NCI-H2029 treated with DMSO at 0.1 percent for 48 hours (cell line): ENCODE measurements at regions not wholly inside any gene's neighbourhood (a gene's known extent, or its start where the extent isn't known, plus 50 kb on each side); places are given as distances from the start of the nearest gene placed in this dataset.
A peak's percentile ranks its signal among the peaks of the same experiment; 100 is the strongest.
"Not testable (repeated sequence)": the region's sequence is repeated elsewhere in the genome, so short reads cannot be mapped to it uniquely, and the experiment has no call there.

ENCODE experiments used
- DNase-seq: peaks from one replicate; lab custom pipeline; 2025; lab: John Stamatoyannopoulos, UW

DNA sequence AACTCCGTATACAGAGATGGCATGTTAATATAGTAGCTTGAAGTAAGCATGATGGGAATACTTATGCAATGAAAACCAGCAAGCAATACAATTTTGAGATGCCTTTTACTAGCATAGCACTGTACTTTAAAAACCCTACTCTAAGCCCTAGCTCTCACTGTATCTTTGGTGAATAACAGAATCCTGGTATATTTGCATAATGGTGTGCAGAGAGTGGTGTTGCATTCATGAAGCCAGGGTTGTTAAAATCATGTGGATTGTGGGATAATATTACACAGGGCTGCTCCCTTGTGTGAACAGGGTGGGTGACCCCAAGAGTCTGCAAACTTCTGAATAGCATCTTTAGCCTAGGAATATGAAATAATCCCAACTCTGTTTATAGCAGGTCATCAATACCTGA, 105.2 kb upstream of the BMP2 start:
- DNase-seq, result no peak

DNA sequence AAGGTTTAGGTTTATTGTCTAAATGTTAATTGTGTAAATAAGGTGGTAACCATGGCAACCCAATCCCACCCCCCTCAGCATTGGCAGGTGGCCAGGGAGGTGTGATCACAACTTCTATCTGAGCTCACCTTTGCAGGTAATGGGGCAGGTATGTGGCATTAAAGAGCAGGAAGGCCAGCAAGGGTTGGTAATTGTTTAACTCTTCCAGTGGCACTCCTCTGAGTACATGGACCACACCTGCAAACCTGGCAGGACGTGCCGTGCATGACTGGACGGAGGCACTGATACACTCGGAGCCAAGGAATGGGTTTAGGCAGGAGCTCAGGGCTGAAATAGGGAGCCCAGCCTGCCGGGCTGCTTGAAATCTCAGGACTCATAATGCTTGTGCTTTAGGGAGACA, 107.0 kb upstream of the BMP2 start:
- DNase-seq, result no peak

DNA sequence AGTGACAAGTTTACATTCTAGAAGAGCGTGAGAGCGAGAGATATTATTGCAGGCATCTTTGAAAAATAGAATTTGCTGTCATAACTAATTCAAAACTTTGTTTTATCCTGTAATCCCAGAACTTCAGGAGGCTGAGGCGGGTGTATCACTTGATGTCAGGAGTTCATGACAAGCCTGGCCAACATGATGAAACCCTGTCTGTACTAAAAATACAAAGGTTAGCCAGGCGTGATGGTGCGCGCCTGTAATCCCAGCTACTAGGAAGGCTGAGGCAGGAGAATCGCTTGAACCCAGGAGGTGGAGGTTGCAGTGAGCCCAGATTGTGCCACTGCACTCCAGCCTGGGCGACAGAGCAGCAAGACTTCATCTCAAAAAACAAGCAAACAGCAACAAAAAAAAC, 108.6 kb upstream of the BMP2 start:
- not testable (repeated sequence) for DNase-seq

DNA sequence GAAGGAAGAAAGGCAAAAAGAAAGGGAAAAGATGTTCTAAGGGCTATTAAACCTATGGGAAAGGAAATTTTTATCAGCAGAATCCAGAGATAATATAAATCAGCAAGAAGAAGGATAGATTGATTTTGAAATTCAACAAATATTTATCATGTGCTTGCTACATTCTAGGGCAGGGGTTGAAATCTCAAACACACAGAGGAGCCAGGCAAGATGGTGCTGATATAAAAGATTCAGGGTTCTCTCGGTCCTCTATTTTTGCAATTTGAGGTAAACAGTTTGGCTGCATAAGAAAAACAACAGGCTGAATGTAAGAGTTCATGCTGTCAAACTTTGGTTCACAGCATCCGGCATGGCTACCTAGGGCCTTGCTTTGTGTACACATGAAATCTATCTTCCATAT, 109.6 kb upstream of the BMP2 start:
- DNase-seq, result no peak

DNA sequence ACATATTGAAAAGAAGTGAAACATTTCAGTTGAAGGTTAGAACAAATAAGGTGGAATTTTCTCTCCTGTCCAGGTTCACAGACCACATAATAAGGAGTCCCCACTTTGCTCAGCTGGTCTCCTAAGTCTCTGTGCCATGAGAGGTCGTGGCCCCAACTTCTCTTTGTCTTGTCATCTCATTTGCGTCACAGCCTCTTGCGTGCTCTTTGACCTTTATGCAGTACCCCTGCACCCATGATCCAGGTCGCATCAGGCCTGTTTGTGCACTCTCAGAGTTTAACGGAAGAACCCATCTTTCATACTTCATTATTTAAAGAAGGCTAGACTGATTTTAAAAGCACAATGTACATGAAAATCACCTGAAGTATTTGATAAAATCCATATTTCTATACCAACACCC, 110.4 kb upstream of the BMP2 start:
- no peak for DNase-seq

DNA sequence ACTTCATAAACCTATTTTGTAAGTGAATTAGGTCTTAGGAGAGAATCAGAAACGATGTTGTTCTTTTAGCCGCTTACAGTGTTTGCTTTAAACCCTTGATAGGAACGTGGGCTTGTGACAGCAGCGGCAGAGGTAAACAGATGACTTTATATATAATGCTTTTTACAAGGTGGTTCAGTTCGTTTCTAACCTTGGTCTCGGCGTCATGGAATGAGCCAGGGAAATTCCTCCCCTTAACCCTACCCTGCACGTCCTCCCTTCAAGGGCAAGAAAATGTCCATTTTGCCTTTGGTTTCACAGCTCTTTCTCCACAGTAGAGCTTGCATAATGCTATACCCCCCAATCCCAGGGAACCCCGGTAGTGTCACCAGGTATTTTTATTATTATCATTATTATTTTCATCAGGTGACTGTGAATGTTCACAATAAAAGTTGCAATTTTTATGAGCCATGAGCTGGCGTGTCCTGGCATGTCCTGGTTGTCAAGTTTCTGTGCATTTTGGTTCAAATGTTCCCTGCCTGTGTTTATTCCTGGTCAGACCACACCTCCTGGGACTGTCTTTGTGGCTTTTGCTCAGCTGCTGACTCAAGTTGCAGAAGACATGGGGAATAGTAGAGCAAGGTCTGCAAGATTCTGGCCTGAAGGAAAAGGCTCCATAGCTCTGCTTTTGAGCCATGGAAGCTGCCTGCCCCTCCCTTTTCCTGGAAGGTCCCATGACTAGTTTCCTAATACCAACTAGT, 112.8 kb upstream of the BMP2 start:
- no peak for DNase-seq

DNA sequence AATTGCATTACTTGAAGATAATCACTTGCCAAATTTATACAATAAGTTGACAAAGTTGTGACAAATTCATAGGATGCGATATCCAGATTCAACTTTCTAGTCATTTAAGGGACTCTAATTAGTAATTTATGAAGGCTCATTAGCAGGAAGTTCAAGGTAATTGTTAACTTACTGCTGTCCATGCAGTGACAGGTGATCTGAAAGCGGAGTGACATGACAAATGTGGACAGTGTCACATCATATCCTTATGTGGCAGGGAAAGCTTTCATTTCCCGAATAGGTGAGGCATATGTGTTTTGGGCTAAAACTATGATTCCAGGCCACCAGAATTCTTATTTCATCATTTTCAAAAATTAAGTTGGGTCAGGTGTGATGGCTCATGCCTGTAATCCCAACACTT, 115.9 kb upstream of the BMP2 start:
- no peak for DNase-seq

DNA sequence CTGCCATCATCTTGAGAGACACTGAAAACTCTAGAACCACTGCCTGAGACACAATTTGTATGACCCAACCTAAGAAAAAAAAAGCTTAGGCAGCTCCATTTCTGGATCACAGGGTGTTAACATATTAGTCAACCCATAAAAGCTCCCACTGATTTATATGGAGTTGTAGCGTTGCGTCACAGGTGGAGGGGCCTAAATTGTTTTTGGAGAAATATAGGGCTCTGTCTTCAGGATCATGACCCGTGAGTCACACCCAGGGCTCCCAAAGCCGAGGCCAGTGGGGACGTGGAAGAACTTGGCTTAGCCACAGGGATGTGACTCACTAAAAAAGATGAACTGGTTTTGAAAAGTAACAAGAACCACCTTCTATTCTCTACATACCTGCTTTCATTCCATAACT, 116.5 kb upstream of the BMP2 start:
- no peak for DNase-seq

DNA sequence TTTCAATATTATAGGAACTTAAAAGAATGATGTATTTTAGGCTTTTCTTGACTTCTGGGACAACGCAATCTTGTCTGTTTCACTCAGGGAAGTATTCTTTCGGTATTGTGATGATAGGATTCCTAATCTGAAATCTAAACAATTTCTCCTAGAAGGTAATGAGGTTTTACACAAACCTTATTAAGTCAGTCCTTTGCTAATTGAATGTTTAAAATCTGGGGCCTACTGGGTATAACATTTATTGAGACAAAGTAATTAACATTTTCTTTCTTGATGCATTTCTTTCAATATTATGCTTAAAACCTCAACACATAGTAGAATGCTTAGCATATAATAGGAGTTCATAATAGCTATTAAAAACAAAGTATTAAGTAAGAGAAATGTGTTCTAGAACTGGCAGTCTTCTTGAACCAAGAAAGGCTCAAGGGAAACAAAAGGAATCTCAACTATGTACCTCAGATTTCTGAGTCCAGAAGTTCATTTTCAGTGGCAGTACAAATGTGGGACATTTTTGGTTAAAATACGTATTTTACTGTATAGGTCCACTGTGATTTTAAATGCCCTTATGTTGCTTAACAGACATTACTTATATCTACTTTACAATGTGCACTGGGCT, 121.4 kb upstream of the BMP2 start:
- DNase-seq, result no peak

DNA sequence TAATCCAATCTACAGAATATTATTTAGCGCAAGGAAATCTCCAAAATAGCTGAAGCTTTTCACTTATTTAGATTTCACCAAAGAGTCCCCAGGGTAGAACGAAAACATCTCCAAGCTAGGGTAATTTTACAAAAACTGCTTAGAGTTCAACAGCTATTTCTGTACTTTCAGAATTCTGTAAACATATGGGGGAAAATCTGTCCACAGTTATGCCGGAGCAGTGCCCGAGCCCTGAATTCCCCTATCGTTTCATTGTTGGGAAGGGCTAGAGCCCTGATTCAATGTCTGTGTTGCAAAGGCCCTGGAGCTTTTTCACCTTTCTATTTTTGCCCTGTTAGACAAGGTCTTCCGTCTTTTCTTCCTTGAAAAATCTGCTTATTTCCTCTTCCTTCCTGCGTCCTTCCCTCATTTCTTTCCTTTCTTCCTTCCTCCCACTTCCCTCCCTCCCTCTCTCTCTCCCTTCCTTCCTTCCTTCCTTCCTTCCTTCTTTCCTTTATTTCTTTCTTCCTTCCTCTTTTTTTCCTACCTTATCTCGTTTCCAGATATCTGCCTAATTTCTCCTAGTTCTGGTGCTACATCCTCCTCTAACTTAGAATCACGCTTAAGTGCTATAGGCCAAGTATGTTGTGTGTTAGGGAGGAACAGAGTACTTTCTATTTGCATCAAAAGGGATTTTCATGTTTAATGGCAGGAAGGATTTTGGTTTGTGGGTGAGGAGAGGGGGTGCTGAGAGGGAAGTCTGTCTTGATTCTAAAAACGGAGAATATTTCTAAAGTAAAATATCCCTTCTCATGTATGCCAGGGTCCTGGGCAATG, 122.5 kb upstream of the BMP2 start:
- no peak for DNase-seq

DNA sequence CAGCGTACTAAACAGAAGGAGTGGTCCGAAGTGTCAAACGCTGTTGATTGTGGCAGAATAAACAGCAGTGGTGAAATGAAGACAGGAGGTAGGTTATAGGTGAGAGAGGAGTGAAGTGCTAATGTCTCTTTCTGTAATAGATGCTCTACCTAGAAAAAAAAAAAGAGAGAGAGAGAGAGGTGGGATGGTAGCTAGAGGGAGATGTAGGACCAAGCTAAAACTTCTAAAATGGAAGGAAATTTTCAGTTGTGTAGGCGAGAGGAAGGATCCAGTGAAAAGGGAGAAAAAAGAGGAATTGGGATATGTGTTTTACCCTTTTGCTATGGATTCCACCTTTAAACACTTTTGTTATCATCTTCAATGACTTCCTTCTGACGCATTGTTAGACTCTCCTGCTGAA, 126.5 kb upstream of the BMP2 start:
- DNase-seq, result no peak

DNA sequence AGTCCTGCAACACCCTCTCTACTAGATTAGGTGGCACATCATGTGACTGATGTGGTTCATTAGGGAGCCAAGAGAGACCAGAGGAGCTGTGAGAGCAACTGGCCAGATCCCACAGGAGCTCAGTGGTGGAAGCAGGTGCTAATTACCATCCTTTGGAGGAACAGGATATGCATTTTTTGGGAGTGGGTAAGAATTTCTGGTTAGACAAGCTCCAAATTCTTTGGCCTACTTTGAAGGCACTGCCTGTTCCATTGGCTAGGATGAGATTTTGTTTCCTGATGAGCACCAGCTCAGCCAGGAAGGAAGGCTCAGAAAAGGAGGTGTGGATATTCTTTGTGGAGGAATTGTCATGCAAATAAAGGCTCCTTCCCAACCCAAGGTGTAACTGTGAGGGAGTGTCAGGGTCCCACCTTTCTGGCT, 130.3 kb upstream of the BMP2 start:
- DNase-seq, result no peak

DNA sequence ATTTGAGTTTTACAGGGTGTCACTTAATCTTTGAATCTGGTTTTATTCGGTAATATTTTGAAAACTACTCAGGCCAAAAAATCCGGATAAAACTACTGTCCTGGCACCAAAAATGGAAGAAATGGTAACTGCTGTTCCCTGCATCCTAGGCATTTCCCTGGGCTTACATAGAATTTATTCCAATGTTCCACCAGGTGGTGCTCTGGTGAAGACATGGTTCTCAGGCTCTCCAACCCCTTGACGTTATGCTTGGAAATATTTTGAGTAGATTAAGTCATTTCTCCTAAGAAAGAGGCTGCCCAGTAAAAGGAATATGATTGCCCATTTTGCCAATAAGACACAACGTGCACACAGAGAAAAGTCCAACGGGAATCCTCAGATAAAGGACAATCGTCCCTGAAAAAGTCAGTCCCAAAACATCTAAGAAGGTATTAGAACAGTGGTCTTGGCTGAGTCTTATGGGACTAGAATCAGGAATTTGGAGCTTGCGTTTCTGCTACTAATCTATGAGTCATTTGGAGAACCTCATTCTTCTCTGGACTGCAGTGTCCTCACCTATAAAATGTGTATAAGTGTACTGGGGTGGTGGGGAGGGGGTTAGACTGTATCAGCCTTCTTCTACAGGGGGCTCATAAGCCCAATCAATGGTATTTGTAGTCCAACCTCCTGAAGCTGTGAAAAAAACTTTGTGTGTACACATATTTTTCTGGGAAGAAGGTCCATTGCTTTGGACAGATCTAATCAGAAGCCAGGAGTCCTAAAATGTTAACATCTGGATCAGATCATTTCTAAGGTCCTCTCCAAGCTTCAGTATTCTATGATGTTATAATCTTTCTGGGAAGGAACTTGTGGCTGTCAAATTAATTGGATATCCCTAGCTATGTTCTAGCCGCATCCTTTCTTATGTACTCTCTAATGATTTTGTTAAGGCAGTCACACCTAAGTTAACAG, 131.0 kb upstream of the BMP2 start:
- peak; percentile 7 for DNase-seq

DNA sequence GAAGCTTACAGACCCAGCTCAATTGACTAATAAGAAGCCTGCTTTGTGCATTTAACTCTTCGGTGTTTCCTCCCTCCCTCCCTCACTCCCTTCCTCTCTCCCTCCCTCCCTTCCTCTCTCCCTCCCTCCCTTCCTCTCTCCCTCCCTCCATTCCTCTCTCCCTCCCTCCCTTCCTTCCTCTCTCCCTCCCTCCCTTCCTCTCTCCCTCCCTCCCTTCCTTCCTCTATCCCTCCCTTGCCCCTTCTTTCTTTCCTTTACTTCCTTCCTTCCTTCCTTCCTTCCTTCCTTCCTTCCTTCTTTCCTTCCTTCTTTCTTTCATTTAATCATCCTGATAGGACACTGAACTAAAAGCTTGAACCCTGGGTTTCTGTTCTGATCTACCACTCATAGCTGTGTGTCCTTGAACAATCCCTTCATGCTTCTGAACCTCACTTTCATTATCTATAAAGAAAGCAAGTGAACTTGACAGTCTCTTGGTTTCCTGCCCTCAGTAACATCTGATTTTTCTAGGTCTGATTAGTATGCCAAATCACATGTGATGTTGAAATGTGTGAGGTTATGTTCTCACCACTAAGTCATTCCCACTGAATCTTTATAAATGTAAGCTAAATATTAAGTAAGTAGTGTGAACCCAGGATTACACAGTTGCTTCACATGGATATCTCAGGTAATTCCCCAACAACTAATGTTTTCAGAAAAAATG, 132.3 kb upstream of the BMP2 start:
- no peak for DNase-seq

DNA sequence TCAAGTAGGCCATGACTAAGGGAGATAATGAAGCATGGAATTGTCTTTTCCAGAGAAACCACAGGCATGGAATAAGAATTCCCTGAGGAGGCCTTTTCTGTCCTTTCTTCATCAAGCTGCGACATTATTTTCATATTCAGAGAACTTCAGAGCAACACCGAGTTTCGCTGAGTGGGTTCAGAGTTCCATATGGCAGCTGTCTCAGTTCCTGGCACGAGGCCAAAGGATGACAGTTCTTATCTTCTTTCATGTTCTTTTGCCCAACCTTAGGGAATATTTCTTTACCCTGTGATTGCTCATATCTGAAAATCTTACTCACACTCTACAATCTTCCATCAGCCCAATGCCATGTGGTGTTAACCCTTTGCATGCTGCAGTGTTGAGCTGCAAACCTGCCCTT, 135.3 kb upstream of the BMP2 start:
- no peak for DNase-seq

DNA sequence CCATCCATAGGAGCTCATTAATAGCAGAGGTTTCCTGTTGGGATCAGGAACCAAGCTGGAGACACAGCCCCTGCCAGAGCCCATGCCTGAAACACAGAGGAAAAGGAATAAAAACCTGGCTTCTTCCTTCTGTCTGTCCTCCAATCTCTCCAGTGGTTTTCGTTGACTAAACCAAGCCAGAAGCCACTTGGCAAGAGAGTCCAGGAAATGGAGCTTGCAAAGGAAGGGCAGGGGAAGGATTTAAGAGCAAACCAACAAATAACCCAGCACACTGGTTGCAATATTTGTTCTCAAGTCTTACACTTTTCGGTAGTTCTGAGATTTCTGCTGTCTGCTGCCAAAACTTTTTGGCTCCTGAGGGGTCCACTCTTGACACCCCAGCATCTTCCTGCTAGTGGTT, 137.0 kb upstream of the BMP2 start:
- no peak for DNase-seq

DNA sequence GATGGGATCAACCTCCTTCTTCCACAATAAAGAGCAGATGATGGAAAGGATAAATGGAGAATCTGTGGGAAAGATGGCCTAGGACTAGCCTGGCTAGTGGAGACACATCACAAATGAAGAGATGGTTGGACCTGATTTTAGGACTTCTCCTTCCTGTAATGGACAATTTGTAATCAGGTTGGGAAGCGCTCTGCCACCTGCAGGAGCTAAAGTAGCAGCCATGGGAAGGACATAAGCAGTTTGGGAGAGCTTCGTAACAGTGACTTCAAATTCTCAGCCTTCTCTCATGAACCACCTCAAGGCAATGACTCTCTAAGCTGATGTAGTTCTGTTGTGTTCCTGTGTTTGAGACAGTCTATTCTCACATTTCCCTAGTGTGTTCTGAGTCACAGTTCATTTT, 137.9 kb upstream of the BMP2 start:
- no peak for DNase-seq

DNA sequence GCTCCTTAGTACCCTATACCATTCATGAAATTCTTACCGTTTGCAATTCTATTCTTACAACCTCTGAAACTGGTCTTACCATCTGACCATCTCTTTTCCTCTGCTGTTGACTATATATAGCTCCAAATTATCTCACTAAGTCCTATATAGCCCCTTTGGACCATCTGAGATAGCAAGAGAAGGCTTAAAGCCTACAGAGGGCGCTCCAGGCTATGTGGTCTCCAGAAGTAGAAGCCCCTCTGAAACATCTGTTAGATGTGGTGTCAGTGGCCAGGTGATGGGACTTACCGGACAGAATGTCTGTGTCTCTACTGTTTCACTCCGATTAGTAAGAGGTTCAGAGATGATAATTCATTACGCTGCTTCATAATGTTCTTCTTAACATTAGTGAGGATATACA, 140.7 kb upstream of the BMP2 start:
- no peak for DNase-seq

DNA sequence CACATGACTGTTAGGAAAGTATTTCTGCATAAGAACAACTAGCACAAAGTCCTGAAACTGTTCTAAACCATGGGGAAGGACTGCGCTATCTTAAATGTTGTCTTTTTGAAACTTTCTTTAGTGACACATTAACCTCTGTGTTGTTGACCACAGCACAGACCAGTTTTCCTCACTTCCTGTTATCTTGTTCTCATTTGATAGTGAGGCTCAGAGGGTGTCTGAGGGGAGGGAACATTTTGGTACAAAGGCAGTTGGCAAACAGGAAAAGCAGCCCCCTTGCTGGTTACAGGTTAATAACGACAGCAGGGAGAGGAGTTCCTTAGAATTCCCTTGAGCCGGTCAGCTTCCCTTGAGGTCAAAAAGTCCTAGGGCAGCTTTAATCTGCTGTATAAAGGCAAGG, 143.5 kb upstream of the BMP2 start:
- DNase-seq, result no peak

DNA sequence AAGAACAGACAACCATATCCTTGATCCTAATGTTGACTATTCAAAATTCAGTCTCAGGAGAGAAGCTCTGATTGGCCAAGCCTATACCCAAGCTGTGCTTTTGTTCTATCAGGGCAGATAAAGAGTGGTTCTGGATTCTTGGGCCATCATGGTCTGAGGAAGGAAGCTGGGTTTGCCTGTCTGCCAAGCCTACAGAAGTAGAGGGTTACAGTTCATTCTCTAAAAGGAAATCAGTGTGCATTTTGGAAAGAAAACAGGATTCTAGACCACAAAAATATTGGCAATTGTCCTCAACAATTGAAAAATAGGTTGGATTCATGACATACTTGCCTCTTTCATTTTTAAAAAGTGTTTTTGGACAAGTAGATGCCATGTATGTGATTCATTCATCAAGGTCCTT, 145.4 kb upstream of the BMP2 start:
- DNase-seq, result no peak

DNA sequence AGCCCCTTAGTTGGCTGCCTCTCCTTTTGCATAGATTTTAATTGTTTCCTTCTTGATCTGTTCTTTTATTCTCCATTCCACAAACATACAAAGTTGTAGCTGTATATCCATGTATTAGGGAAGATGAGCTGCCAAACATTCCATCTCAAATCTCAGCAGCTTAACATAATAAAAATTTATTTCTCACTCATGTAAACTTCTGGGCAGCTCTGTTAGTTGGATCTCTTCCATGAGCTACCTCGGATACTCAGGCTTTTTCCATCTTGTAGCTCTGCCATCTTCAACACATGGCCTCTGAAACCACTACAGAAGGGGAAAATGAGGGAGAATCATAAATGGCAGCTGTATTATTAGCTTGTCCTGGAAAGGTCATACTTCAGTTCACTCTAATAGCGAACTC, 149.4 kb upstream of the BMP2 start:
- DNase-seq, result no peak

DNA sequence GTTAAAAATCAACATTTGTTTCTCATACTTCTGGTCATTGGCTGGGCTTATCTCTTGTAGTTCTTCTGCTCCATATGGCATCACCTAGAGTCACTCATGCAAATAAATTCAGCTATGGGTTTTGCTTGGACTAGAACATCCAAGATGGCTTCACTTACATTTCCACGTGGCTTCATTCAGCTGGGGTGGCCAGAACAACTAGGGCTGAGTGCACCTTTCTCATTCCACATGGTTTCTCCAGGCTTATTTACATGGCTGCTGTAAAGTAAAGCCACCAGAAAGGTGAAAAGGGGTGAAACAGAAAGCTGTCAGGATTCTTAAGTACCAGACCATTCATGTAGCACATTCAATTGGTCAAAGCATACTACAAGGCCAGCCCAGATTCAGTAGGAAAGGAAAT, 151.1 kb upstream of the BMP2 start:
- DNase-seq, result no peak
